ENCODE measurements at regions not wholly inside any gene's neighbourhood (a gene's known extent, or its start where the extent isn't known, plus 50 kb on each side); places are given as distances from the start of the nearest gene placed in this dataset.
A peak's percentile ranks its signal among the peaks of the same experiment; 100 is the strongest.
"Not testable (repeated sequence)": the region's sequence is repeated elsewhere in the genome, so short reads cannot be mapped to it uniquely, and the experiment has no call there.

GRCh38 chr7:110529175-110529574 lies 561.8 kb upstream of the LRRN3 start:
- DNase-seq = no peak

- no peak for DNase-seq
Observed at GRCh38 chr7:110531186-110531585, 559.7 kb upstream of the LRRN3 start.

GRCh38 chr7:110534241-110534931 lies 556.5 kb upstream of the LRRN3 start:
- no peak for DNase-seq

GRCh38 chr7:110539216-110539615 lies 551.7 kb upstream of the LRRN3 start:
- no peak for DNase-seq

GRCh38 chr7:110541962-110542361 lies 549.0 kb upstream of the LRRN3 start:
- DNase-seq = no peak

- no peak for DNase-seq
Observed at GRCh38 chr7:110544194-110544593, 546.7 kb upstream of the LRRN3 start.

GRCh38 chr7:110548372-110548771 lies 542.6 kb upstream of the LRRN3 start:
- no peak for DNase-seq

GRCh38 chr7:110557136-110557535 lies 533.8 kb upstream of the LRRN3 start:
- DNase-seq = no peak

- DNase-seq = not testable (repeated sequence)
Observed at GRCh38 chr7:110563286-110563685, 527.6 kb upstream of the LRRN3 start.

GRCh38 chr7:110564246-110564645 lies 526.7 kb upstream of the LRRN3 start:
- DNase-seq = no peak

- no peak for DNase-seq
Observed at GRCh38 chr7:110568388-110568787, 522.5 kb upstream of the LRRN3 start.

- no peak for DNase-seq
Observed at GRCh38 chr7:110568932-110569331, 522.0 kb upstream of the LRRN3 start.

GRCh38 chr7:110569486-110570205 lies 521.3 kb upstream of the LRRN3 start:
- DNase-seq = no peak

- DNase-seq = no peak
Observed at GRCh38 chr7:110573862-110574528, 516.9 kb upstream of the LRRN3 start.

- no peak for DNase-seq
Observed at GRCh38 chr7:110587294-110587693, 503.6 kb upstream of the LRRN3 start.

GRCh38 chr7:110590415-110590814 lies 500.5 kb upstream of the LRRN3 start:
- no peak for DNase-seq

- no peak for DNase-seq
Observed at GRCh38 chr7:110591341-110591740, 499.6 kb upstream of the LRRN3 start.

- no peak for DNase-seq
Observed at GRCh38 chr7:110592557-110592956, 498.4 kb upstream of the LRRN3 start.

- DNase-seq = no peak
Observed at GRCh38 chr7:110593355-110593754, 497.6 kb upstream of the LRRN3 start.

- no peak for DNase-seq
Observed at GRCh38 chr7:110595694-110596093, 495.2 kb upstream of the LRRN3 start.

GRCh38 chr7:110600956-110601355 lies 490.0 kb upstream of the LRRN3 start:
- DNase-seq = peak; percentile 47

GRCh38 chr7:110601710-110602109 lies 489.2 kb upstream of the LRRN3 start:
- no peak for DNase-seq

- DNase-seq = no peak
Observed at GRCh38 chr7:110604206-110604605, 486.7 kb upstream of the LRRN3 start.

GRCh38 chr7:110604885-110605284 lies 486.0 kb upstream of the LRRN3 start:
- DNase-seq = no peak

Data from NCI-H2107 (cell line).